NCI-H510A treated with DMSO at 0.1 percent for 48 hours (cell line): ENCODE measurements at regions not wholly inside any gene's neighbourhood (a gene's known extent, or its start where the extent isn't known, plus 50 kb on each side); places are given as distances from the start of the nearest gene placed in this dataset.
A peak's percentile ranks its signal among the peaks of the same experiment; 100 is the strongest.

Source experiments
- DNase-seq: peaks from one replicate; lab custom pipeline; 2025; lab: John Stamatoyannopoulos, UW

DNA sequence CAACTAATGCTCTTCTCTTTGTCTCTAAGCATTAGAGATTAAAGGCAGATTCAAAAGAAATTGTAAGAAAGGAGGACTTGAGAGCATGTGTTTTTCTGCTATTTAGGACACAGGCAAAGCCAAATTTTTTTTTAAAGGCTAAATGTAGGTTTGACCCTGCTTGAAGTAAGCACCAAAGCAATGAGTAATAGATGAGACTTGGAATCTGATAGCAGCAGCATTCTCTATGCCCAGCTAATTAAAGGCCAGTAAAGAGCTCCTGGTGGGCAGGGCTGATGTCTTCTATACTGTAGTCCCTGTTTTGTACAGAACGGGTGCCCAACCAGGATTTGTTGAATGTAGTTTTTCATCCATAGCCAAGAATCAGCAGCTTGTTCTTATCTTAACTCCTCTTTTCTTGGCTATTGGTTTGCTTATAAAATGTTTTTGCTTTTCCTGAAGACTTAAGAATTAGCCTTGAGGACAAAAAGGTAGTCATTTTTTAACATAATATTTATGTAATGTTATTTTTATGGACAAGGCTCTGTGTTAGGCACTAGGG lies 179.6 kb downstream of the LMO4 start:
- no peak for DNase-seq

GRCh38 chr1:87510540-87510939 lies 181.9 kb downstream of the LMO4 start:
- DNase-seq, result no peak

DNA sequence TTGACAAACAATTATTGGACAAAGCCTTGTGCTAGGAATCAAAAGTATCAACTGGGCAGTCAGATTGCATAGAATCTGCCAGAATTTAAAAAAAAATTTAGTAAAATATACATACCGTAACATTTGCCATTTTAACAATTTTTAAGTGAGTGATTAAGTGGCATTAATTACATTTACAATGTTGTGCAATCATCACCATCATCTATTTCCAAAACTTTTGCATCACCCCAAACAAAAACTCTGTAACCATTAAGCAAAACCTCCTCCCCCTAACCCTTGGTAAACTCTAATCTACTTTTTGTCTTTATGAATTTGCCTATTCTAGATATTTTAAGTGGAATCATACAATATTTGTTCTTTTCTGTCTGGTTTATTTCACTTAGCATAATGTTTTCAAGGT lies 182.8 kb downstream of the LMO4 start:
- no peak for DNase-seq

DNA sequence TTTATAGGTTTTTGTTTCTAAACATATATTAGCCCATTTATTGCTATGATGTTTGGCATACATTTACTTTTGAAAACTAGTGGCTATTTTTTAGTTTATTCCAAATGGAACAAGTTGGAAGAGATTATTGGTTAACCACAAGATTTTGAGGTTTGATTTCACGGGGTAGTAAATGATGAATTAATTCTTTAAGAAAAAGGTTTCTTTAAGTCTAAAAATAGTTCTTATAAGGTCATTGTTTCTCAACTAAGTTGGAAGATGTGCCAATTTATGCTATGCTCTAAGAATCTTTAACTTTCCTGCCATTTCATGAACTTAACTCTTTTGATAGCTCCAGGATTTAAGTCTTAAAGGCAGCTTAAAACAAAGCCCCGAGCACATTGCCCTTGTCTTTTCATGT lies 183.8 kb downstream of the LMO4 start:
- DNase-seq, result no peak

DNA sequence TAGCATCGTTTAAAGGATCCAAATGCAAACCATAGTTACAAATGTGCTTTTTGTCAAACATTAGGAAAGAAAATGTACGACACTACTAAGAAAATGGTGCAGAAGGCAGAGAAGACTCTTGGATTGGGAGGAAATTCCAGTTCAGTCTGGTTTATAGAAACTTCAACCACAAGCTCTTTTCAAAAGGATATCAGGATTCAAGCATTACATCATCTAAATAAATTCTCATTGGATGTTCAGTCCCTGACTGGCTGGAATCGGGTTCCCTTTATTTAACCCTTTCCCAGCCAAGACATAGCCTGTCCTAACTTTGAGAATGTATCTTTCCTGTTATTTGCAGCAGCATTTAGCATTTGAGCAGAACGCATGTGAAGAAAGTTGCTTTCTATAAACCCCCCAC lies 184.6 kb downstream of the LMO4 start:
- DNase-seq, result peak; percentile 65

DNA sequence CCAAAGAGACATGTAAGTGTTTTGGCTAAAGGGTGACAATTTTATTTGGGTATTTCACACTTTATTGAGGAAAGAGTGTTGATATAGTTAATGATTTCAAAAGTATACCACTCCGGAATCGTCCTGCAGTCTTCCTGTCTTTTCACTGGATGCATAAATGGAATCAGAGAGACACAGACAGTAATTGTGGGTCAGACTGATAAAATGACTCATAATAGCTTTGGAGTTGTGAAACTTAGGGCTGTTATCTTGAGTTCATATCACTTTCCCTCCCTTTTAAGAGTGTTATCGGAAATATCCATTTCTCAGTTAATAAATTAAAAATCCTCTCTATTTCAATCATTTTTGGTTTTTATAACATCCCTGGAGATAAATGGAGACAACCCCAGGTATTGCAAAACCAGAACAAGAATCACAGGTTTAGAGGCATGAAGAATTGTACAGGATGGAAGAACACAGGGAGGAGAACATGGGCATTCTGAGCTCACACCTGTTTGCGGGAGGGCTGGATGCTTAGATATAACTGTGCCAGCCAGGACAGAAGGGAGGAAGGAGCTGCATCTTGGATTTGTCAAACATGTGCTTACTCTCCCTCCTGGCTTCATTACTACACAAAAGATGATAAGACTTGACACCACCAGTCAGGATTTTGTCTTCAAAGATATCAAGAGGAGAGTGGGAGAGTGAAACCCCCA lies 185.4 kb downstream of the LMO4 start:
- DNase-seq, result no peak

DNA sequence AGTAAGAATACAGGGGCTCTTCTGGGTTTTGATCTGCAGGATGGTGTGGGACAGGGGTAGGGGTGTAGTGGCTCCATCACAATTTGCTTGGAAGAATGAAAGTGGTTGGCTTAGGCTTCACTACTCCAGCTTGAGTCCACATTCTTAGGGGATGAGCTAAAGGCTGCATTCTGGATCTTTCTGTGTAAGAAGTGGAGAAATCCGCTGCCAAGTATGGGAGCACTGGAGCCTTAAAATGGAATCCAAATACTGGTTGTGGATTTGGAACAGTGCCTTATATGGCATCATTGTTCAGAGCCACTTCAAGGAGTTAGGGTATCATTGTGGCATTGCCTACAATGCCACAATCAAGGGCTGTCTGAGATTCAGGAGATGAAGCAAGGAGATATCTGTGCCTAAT lies 187.1 kb downstream of the LMO4 start:
- DNase-seq, result no peak

- DNase-seq, result no peak
Measured at GRCh38 chr1:87518794-87519193, 190.1 kb downstream of the LMO4 start.

DNA sequence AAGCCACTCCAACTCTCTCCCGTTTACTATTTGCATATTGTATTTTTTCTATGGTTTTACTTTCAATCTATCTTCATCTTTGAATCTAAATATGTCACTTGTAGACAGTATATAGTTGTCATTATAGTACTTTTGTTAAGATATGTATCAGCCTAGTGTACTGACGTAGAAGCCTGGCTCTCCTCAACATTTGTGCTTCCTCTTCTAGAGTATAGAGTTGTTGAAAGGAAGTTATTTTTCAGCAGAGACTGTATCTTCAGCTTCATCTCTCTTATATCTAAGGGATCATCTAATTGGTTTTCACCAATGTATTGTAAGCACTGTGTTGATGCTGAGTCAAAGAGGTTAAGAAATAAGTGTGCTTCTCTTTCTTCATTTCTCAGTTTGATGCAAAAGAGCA lies 192.8 kb downstream of the LMO4 start:
- DNase-seq, result no peak

DNA sequence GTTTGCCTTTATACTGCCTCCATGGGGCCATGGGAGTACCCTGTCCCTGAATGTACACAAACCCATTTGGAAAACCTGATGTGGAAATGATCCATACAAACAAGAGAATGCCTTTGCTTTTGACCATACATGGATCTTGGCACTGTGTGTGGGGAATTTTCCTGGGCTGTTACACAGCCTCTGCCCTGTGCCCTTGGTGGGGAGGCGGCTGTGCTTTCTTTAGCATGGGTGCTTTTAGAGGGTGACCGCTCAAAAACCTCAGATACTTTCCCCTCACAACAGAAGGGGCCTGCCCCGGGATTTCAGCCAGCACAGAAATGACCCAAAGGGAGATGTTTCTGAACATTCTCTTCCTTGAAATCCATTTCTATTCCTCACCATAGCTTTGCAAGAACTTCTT lies 194.8 kb downstream of the LMO4 start:
- DNase-seq, result no peak

DNA sequence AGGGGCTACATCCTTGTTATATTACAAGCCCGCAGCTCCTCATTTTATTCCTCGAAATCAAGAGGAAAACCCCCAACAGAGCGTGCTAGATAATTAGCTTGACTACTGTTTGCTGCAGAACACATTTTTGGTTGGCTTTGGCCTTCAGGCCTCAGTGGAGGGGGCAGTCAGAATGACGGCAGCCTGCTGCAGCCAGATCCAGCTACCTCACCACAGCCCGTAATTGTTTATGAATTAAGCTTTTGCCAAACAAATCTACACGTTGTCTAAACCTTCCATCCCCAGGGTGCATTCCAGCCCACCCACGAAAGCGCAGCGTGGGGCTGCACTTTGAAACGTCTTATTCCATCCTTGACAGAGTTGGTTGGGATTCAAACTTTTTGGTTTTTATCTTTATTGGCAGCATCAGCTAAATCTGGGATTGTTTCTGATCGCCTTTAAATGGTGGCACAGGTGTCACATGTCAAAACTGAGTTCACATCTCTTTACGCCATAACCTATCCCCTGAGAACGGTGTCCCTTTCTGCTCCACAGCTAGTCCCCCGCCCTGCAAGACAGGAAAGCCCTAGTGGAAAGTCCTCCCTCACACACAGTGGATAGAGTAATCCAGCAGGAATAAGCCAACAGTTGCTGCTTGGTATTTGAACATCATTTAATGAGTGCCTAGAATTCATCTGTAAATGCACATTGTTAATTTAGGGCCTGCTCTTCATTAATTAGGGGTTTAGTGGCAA lies 195.5 kb downstream of the LMO4 start:
- no peak for DNase-seq

- no peak for DNase-seq
Measured at GRCh38 chr1:87528754-87529517, 200.3 kb downstream of the LMO4 start.

DNA sequence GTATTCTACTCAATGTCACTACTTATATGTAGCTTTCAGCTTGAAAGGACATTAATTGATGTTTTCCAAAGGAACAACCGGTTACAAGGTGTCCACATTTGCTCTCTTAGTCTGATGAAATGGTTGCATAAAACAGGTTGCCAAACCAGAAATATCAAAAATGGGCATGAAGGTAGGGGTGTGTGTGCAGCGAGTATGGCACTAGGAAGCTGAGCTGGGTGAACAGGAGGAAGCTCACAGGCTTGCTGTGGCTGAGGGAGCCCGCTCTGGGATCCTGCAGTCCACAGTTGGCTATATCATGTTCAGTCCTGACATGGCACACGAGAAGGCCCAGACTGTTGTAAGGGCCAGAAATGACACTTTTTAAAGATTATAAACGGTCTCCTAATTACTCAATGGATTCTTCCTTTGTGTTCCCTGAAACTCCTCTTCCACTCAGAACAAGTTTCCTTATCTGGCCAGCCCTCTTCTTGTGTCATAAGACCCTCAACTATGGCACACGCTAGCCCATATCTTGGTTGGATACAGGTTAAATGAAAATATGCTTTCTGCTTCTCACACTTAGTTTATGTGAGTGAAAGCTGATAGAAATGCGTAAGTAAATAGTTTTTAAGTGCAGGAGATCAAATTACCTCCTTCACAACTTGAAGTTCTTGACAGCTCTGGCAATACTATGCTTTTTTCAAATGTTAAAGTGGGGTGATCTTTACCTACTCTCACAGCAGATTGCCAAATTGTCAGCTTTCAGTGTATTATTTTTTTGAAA lies 201.5 kb downstream of the LMO4 start:
- DNase-seq, result peak; percentile 54

GRCh38 chr1:87535551-87535950 lies 206.9 kb downstream of the LMO4 start:
- no peak for DNase-seq

DNA sequence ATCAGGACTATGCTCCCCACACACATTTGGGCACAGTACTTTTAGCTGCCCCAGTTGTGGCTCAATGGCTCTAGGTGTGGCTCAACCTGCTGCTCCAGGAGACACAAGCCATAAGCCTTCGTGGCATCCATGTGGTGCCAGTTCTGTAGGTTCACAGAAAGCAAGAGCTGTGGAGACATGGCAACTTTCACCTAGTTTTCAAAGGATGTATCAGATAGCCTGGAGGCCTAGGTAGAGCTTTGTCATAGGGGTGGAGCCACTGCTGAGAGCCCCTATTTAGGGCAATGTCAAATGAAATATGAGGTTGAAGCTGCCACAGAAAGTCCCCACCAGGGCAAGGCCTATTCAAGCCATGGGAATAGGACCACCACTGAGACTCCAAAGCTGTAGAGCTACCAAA lies 210.5 kb downstream of the LMO4 start:
- DNase-seq, result no peak

DNA sequence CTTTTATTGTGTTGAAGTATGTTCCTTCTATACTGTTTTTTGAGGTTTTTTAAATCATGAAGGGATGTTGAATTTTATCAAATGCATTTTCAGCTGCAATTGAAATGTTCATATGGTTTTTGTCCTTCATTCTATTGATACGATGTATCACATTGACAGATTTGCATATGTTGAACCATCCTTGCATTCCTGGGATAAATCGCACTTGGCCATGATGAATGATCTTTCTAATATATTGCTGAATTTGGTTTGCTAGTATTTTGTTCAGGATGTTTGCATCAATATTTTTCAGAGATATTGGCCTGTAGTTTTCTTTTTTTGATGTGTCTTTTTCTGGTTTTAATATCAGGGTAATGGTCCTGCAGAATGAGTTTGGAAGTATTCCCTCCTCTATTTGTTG lies 214.0 kb downstream of the LMO4 start:
- no peak for DNase-seq

- no peak for DNase-seq
Measured at GRCh38 chr1:87549738-87550137, 221.1 kb downstream of the LMO4 start.

- no peak for DNase-seq
Measured at GRCh38 chr1:87553511-87553910, 224.8 kb downstream of the LMO4 start.

DNA sequence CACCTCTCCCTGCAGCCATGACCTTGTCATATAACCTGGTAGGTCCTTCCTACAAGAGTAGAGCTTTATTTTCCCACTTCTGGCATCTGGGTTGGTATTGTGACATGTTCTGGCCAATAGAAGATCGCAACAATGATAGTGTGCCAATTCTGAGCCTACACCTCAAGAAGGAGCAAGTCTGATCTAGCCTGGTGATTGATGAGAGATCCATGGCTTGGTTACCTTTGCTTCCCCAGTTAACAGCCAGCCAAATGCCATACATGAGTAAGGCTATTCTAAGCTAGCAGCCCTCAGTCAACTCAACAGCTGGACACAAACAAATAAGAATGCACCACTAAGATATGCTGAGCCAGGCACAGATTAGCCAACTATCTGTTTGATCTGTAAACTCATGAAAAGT lies 226.7 kb downstream of the LMO4 start:
- no peak for DNase-seq

GRCh38 chr1:87556326-87556725 lies 227.6 kb downstream of the LMO4 start:
- DNase-seq, result no peak

- no peak for DNase-seq
Measured at GRCh38 chr1:87558921-87559320, 230.2 kb downstream of the LMO4 start.

DNA sequence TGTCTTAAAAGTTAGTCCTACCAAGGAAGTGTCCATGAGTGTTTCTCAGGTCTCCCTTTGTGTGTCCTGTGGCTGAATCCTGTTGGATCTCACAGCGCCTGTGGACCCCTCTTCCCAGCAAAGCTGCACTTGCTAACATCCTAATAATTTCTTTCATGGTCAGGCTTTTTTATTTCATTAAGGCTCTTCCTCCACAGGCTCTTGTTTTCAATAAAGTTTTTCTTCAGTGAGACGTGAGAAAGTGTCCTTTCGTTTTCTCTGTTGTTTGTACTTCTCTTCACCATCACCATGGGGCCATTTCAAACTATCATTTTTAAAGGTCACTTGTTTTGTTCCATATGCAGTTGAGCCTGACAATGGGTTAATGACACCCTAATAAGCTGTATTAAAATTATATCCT lies 231.5 kb downstream of the LMO4 start:
- DNase-seq, result no peak
